GM18907 (cell line): ENCODE measurements at regions not wholly inside any gene's neighbourhood (a gene's known extent, or its start where the extent isn't known, plus 50 kb on each side); places are given as distances from the start of the nearest gene placed in this dataset.
"Not testable (repeated sequence)": the region's sequence is repeated elsewhere in the genome, so short reads cannot be mapped to it uniquely, and the experiment has no call there.

ENCODE experiments used
- ATAC-seq: cut with Tn5 transposase; IDR thresholded peaks from one replicate; pipeline ENCODE4 v1.9.1; 2021; ENCODE audit warnings: mild to moderate bottlenecking, moderate library complexity; ENCODE audit not compliant: unreplicated experiment

DNA sequence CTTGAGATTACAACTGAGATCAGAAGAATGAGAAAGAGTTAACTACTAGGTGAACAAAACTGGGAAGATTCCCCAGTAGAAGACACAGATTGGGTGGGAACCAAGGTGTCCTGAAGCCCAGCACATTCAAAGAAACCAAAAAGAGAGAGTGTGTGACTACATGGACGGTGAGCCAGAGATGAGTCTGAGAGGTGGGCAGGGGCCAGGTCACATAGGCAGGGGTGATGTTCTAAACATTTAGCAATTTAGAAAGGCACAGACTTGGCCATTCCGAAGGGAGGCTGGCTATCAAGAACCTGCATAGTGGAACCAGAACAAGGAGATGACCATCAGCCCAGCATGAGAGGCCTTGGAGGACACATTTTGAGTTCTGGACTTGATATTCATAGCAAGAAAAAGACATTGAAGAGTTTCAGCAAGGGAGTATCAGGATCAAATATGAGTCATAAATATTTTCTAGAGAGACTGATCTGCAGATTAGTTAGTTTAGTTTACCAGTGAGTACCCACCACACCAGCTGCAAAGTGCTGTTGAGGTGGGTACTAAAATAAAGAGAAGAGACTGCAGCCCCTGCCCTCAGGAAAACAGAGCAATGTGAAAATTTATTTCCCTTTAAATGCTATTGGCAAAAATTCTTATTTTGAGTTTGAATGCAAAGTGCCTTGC, 340.5 kb upstream of the PRDM1 start:
- ATAC-seq: no peak

DNA sequence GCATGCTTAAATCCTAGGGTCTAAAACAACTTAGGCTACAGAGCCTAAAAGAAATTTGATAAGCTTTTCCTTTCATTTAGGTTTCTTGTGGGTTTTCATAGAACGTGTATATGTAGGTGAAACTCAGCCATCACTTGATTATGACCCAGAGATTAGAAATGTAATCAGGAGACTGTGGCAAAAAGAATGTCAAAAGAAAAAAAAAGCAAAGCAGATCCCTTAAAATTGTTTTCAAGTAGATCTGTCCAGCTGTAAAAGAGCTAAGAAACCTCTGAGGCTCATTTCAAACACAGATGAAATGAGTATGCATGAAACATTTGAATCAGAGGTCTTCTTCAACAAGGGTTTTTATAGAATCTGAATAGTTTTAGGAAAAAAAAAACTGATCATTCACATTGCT, 341.3 kb upstream of the PRDM1 start:
- ATAC-seq: no peak

GRCh38 chr6:105740946-105741645, 338.2 kb upstream of the PREP start:
- no peak for ATAC-seq

DNA sequence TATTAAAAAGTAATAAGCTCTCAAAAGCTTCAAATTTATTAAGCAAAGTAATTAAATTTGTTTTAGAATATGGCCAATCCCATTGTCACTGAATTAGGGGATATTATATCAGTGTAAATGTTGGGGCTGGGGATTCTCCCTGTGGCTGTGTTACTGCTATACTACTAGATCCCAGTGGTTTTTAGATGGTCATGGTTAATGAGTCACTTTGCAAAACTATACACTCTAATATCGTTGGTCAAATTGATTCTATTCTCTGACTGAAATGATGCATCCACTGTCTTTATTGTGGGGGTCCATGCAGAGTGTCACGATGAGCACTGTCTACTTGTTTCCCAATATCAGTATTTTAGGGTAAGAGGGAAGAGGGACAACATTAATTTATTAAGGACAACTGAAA, 336.9 kb upstream of the PREP start:
- ATAC-seq: no peak

- no peak for ATAC-seq
Measured at GRCh38 chr6:105733556-105734162, 330.8 kb upstream of the PREP start.

DNA sequence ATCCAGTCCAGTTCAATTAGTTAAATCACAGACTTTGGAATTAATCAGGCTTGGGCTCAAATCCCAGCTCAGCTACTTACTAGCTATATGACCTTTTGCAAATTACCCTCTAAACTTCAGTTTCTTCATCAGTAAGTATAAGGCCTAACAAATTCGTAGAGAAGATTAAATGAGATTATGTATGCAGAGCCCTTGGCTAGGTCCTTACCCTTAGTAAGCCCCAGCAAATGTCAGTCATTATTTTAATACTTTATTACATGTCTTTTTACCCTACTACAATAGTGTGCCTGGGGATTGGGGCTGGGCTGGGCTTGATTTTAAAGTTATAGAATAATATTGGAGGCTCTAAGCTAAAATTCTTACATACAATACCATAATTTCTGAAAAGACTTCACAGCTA, 326.1 kb upstream of the PREP start:
- ATAC-seq: no peak

- ATAC-seq: no peak
Measured at GRCh38 chr6:105726902-105727655, 324.2 kb upstream of the PREP start.

GRCh38 chr6:105714846-105715245, 312.0 kb upstream of the PREP start:
- no peak for ATAC-seq

DNA sequence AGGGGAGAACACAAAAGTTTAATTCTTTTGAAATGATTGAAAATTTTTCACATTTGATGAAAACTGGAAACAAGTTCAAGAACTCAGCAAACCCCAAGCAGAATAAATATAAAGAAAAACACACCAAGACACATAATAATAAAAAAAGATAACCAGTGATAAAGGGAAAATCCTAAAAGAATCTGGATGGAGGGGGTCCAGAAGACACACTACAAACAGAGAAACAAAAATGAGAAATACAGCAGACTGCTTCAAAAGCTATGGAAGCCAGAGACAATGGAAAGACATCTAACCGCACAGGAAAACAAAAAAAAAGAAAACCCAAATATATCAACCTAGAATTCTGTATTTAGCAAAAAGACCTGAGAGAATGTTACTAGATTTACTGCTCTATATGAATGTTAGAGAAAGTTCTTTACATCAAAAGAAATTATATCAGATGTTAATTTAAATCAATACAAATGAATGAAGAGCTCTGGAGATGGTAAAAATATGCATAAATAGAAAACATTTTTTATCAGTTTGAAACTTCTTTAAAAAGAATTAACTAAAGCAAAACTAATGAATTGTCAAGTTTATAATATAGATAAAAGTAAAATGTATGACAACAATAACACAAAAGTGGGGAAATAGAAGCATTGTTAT, 310.7 kb upstream of the PREP start:
- no peak for ATAC-seq

- no peak for ATAC-seq
Measured at GRCh38 chr6:105711216-105711615, 308.3 kb upstream of the PREP start.

DNA sequence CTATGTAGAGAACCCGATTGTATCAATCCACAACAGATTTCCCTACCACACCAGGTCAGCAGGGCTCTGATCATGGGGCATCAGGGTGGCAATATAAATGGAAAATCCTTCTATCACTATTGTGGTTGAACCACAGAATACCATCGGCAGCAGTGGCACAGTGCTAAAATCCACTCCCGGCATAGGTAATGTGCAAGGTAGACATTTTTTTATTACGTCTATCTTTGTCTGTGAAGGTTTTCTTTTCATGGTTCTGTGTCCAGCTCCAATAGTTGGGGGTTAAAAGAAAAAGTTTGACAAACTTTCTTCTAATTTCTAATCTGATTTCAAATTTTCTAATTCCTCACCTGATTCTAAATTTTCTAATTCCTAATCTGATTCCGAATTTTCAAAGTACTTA, 302.7 kb upstream of the PREP start:
- ATAC-seq: no peak

DNA sequence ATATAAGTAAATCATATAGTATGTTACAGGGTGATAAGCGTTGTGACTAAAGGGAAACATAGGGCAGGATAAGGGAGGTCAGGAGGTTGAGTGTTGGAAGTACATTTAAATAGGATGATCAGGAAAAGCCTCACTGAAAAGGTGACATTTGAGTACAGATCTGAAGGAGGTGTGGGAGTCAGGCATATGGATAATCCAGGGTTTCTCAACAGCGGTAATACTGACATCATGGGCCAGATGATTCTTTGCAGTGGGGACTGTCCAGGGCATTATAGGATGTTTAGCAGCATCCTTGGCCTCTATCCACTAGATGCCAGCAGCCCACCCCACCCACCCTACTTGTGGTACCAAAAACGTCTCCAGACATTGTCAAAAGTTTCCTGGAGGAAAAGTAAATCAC, 292.6 kb upstream of the PREP start:
- ATAC-seq: no peak

- no peak for ATAC-seq
Measured at GRCh38 chr6:105692613-105693215, 289.8 kb upstream of the PREP start.

GRCh38 chr6:105691971-105692370, 289.1 kb upstream of the PREP start:
- no peak for ATAC-seq

DNA sequence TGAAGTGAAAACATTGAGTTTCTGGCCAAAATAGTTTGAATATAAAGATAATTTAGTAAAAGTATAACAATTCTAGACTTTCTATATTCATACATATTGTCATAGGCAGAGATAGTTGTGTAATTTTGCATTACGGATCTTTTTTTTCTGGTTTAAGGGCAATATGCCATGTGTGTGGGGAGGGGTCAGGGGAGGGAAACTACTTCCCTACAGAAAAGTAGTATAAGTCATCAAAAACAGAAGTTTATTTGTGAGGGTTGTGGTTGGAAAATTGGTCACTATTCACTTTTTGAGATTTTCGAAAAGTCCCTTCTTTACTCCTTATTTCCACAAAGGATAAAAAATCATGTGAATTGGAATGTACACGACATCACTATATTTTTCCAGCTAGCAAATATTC, 288.2 kb upstream of the PREP start:
- ATAC-seq: no peak

- ATAC-seq: no peak
Measured at GRCh38 chr6:105688573-105688972, 285.7 kb upstream of the PREP start.

- ATAC-seq: not testable (repeated sequence)
Measured at GRCh38 chr6:105686793-105687192, 283.9 kb upstream of the PREP start.

- ATAC-seq: no peak
Measured at GRCh38 chr6:105681061-105681460, 278.2 kb upstream of the PREP start.

GRCh38 chr6:105680131-105680530, 277.2 kb upstream of the PREP start:
- no peak for ATAC-seq

DNA sequence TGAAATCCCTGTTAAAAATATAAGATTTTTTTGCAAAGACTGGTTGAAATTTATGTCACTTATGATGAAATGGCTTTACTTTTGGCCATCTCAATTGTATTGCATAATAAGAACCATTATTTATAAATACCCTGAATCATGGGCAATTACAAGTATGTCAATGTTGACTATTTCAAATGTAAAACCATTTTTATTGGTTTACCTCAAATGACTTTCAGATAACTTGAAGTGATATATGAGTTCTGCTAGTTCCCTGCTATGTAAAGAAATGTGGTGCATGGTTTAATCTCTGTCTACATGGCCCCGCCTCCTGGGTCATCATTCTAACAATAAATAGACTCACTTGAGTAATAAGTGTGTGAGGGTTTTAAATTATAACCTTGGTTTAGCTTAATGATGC, 275.6 kb upstream of the PREP start:
- no peak for ATAC-seq
